ENCODE measurements at regions not wholly inside any gene's neighbourhood (a gene's known extent, or its start where the extent isn't known, plus 50 kb on each side); places are given as distances from the start of the nearest gene placed in this dataset.

GRCh38 chr3:39724233-39724846, 85.1 kb upstream of the MYRIP start:
- no peak for TF ChIP-seq EZH2 (IDR thresholded peaks at IDR 0.05; ENCODE audit: borderline replicate concordance)
- peak; percentile 37 for TF ChIP-seq CTCF (IDR thresholded peaks at IDR 0.05; ENCODE audit: poor library complexity)

Measured in hepatocyte (in vitro differentiated cells).